Amniotic epithelial cell (primary cell): ENCODE measurements at regions not wholly inside any gene's neighbourhood (a gene's known extent, or its start where the extent isn't known, plus 50 kb on each side); places are given as distances from the start of the nearest gene placed in this dataset.
A peak's percentile ranks its signal among the peaks of the same experiment; 100 is the strongest.

Source experiments
- DNase-seq: peaks from one replicate; pipeline ENCODE4 v3.0.0-alpha.2; 2010; ENCODE audit warnings: low read depth

GRCh38 chr2:57885742-57886141 is 160.9 kb upstream of the VRK2 start:
- DNase-seq, result no peak

GRCh38 chr2:57886161-57886786 is 160.3 kb upstream of the VRK2 start:
- no peak for DNase-seq

- no peak for DNase-seq
Observed at GRCh38 chr2:57888463-57888862, 158.1 kb upstream of the VRK2 start.

- DNase-seq, result peak; percentile 37
Observed at GRCh38 chr2:57890464-57890863, 156.1 kb upstream of the VRK2 start.

GRCh38 chr2:57891086-57891712 is 155.4 kb upstream of the VRK2 start:
- DNase-seq, result no peak

GRCh38 chr2:57892920-57893319 is 153.7 kb upstream of the VRK2 start:
- DNase-seq, result no peak

GRCh38 chr2:57893347-57893746 is 153.3 kb upstream of the VRK2 start:
- DNase-seq, result no peak

- DNase-seq, result no peak
Observed at GRCh38 chr2:57893786-57894185, 152.8 kb upstream of the VRK2 start.

GRCh38 chr2:57894381-57894780 is 152.2 kb upstream of the VRK2 start:
- no peak for DNase-seq

- no peak for DNase-seq
Observed at GRCh38 chr2:57897920-57898319, 148.7 kb upstream of the VRK2 start.

- no peak for DNase-seq
Observed at GRCh38 chr2:57899898-57900297, 146.7 kb upstream of the VRK2 start.

GRCh38 chr2:57902578-57902977 is 144.0 kb upstream of the VRK2 start:
- DNase-seq, result no peak

GRCh38 chr2:57906152-57906732 is 140.4 kb upstream of the VRK2 start:
- peak; percentile 59 for DNase-seq

- DNase-seq, result no peak
Observed at GRCh38 chr2:57907411-57907810, 139.2 kb upstream of the VRK2 start.

- no peak for DNase-seq
Observed at GRCh38 chr2:57908736-57909161, 137.9 kb upstream of the VRK2 start.

GRCh38 chr2:57918126-57918525 is 128.5 kb upstream of the VRK2 start:
- no peak for DNase-seq

GRCh38 chr2:57920342-57920939 is 126.2 kb upstream of the VRK2 start:
- DNase-seq, result no peak

- DNase-seq, result no peak
Observed at GRCh38 chr2:57934659-57935058, 111.9 kb upstream of the VRK2 start.

GRCh38 chr2:57936216-57936615 is 110.4 kb upstream of the VRK2 start:
- DNase-seq, result peak; percentile 53

- DNase-seq, result peak; percentile 50
Observed at GRCh38 chr2:57937456-57937855, 109.2 kb upstream of the VRK2 start.

GRCh38 chr2:57941816-57942215 is 104.8 kb upstream of the VRK2 start:
- no peak for DNase-seq

GRCh38 chr2:57943315-57943714 is 103.3 kb upstream of the VRK2 start:
- DNase-seq, result peak; percentile 32

GRCh38 chr2:57947398-57947797 is 99.2 kb upstream of the VRK2 start:
- no peak for DNase-seq
